ENCODE measurements at regions not wholly inside any gene's neighbourhood (a gene's known extent, or its start where the extent isn't known, plus 50 kb on each side); places are given as distances from the start of the nearest gene placed in this dataset.

GRCh38 chr11:37718431-37718999 lies 1120.5 kb upstream of the RAG2 start:
- no peak for TF ChIP-seq CTCF (IDR thresholded peaks at IDR 0.05; ENCODE audit: insufficient read depth, low read length)
- TF ChIP-seq REST (IDR thresholded peaks at IDR 0.05; ENCODE audit: insufficient replicate concordance, low read depth), result no peak
- no peak for TF ChIP-seq POLR2AphosphoS5 (IDR thresholded peaks at IDR 0.05; ENCODE audit: low read depth)
- no peak for TF ChIP-seq GABPA (IDR thresholded peaks at IDR 0.05; ENCODE audit: low read depth)
- no peak for TF ChIP-seq SPI1 (IDR thresholded peaks at IDR 0.05; ENCODE audit: borderline replicate concordance, low read depth)

All from HL-60 (cell line).